ENCODE measurements at regions not wholly inside any gene's neighbourhood (a gene's known extent, or its start where the extent isn't known, plus 50 kb on each side); places are given as distances from the start of the nearest gene placed in this dataset.

GRCh38 chr17:72388765-72389473 is 268.1 kb downstream of the SOX9 start:
- no peak for DNase-seq (ENCODE audit: low read depth, low spot score)

- peak; percentile 52 for DNase-seq (ENCODE audit: low read depth, low spot score)
Observed at GRCh38 chr17:72390675-72391508, 270.1 kb downstream of the SOX9 start.

GRCh38 chr17:72392056-72393010 is 271.5 kb downstream of the SOX9 start:
- DNase-seq (ENCODE audit: low read depth, low spot score): no peak

- peak; percentile 55 for DNase-seq (ENCODE audit: low read depth, low spot score)
Observed at GRCh38 chr17:72393553-72393952, 272.7 kb downstream of the SOX9 start.

- DNase-seq (ENCODE audit: low read depth, low spot score): no peak
Observed at GRCh38 chr17:72394531-72394930, 273.7 kb downstream of the SOX9 start.

- no peak for DNase-seq (ENCODE audit: low read depth, low spot score)
Observed at GRCh38 chr17:72396121-72396520, 275.3 kb downstream of the SOX9 start.

GRCh38 chr17:72397223-72397667 is 276.4 kb downstream of the SOX9 start:
- no peak for DNase-seq (ENCODE audit: low read depth, low spot score)

GRCh38 chr17:72397687-72398086 is 276.9 kb downstream of the SOX9 start:
- DNase-seq (ENCODE audit: low read depth, low spot score): no peak

- DNase-seq (ENCODE audit: low read depth, low spot score): no peak
Observed at GRCh38 chr17:72399023-72399607, 278.3 kb downstream of the SOX9 start.

GRCh38 chr17:72399608-72400487 is 279.0 kb downstream of the SOX9 start:
- no peak for DNase-seq (ENCODE audit: low read depth, low spot score)

GRCh38 chr17:72400488-72400827 is 279.6 kb downstream of the SOX9 start:
- DNase-seq (ENCODE audit: low read depth, low spot score): no peak

GRCh38 chr17:72400863-72401262 is 280.0 kb downstream of the SOX9 start:
- DNase-seq (ENCODE audit: low read depth, low spot score): no peak

GRCh38 chr17:72401883-72402726 is 281.3 kb downstream of the SOX9 start:
- DNase-seq (ENCODE audit: low read depth, low spot score): no peak

GRCh38 chr17:72402727-72403210 is 281.9 kb downstream of the SOX9 start:
- no peak for DNase-seq (ENCODE audit: low read depth, low spot score)

- no peak for DNase-seq (ENCODE audit: low read depth, low spot score)
Observed at GRCh38 chr17:72403713-72404209, 282.9 kb downstream of the SOX9 start.

GRCh38 chr17:72404872-72405271 is 284.1 kb downstream of the SOX9 start:
- DNase-seq (ENCODE audit: low read depth, low spot score): no peak

- no peak for DNase-seq (ENCODE audit: low read depth, low spot score)
Observed at GRCh38 chr17:72405662-72406230, 284.9 kb downstream of the SOX9 start.

- no peak for DNase-seq (ENCODE audit: low read depth, low spot score)
Observed at GRCh38 chr17:72406498-72406897, 285.7 kb downstream of the SOX9 start.

Data from astrocyte of the hippocampus (primary cell).